ENCODE measurements at regions not wholly inside any gene's neighbourhood (a gene's known extent, or its start where the extent isn't known, plus 50 kb on each side); places are given as distances from the start of the nearest gene placed in this dataset.

- no peak for DNase-seq (ENCODE audit: low read depth in 2 of 3, low spot score in 2 of 3)
Measured at GRCh38 chrX:42098900-42099299, 175.5 kb upstream of the CASK start.

GRCh38 chrX:42097486-42097885, 174.1 kb upstream of the CASK start:
- DNase-seq (ENCODE audit: low read depth in 2 of 3, low spot score in 2 of 3), result no peak

DNA sequence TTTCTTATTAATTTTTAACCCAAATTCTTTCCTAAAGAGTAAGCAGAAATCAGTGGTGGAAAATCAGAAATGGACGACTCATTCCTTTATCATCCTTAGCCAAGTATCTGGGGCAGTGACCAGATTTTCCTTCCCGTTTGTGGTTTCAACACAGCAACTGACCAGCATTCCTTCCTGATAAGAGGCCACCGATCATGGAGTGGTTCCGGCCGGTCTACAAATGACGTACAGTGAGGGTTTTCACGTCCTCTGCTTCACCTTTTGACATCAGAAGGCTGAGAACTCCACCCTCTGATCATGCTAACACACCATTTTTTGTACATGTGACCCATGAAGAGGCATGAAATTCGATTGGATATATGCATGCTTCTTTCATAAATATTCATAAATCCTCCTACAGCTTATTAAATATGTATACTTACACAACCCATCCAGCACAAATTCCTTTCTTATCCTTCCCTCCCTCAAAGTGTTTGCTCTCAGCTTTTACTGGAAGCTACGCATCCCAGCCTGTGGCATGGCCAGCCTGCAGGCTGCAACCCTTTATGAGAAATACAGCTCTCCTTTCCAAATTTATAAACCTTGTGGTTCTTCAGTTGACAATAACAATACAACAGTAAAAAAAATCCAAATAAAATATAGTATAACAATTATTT, 173.0 kb upstream of the CASK start:
- DNase-seq (ENCODE audit: low read depth in 2 of 3, low spot score in 2 of 3), result no peak

DNA sequence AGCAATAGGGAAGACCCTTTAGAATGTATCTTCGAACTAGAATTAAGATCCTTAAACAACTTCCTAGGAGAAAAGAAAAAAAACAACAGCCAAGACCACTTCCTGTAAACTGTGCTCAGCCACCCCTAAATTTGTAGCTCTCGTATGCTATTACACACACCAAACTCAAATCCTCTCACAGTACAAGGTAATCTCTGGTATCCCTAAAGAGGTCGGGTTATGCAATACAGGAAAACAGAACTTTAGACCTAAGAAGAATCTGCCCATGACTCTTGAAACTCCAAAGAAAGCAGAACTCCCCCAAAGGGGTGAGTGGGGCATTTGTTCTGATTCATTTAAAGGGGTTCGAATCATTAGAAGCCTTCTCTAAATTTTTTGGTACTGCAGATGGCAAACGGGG, 170.9 kb upstream of the CASK start:
- DNase-seq (ENCODE audit: low read depth in 2 of 3, low spot score in 2 of 3), result peak in 1 of 3 donors; percentile 1

- no peak for DNase-seq (ENCODE audit: low read depth in 2 of 3, low spot score in 2 of 3)
Measured at GRCh38 chrX:42093756-42094155, 170.4 kb upstream of the CASK start.

DNA sequence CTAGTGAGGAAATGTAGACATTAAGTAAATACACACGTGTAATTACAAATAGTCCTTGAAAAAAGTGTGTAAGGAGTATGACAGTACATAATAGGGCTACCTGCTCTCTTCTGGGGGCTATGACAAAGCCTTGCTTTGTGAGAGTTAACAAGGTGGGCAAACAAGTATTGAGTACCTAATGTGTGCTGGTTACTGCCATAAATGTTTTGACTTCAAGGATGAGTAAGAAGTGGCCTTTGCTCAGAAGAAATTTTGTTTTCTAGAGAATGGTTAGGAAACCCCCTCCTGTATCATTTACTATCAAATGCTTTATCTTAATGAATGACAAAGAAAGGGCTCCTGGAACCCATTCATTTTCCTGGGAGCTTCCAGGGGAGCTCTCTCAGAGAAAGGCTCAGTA, 167.0 kb upstream of the CASK start:
- no peak for DNase-seq (ENCODE audit: low read depth in 2 of 3, low spot score in 2 of 3)

- no peak for DNase-seq (ENCODE audit: low read depth in 2 of 3, low spot score in 2 of 3)
Measured at GRCh38 chrX:42089031-42089430, 165.7 kb upstream of the CASK start.

- no peak for DNase-seq (ENCODE audit: low read depth in 2 of 3, low spot score in 2 of 3)
Measured at GRCh38 chrX:42087960-42088359, 164.6 kb upstream of the CASK start.

- no peak for DNase-seq (ENCODE audit: low read depth in 2 of 3, low spot score in 2 of 3)
Measured at GRCh38 chrX:42085836-42086235, 162.5 kb upstream of the CASK start.

GRCh38 chrX:42079968-42080367, 156.6 kb upstream of the CASK start:
- no peak for DNase-seq (ENCODE audit: low read depth in 2 of 3, low spot score in 2 of 3)

GRCh38 chrX:42077675-42078074, 154.3 kb upstream of the CASK start:
- DNase-seq (ENCODE audit: low read depth in 2 of 3, low spot score in 2 of 3), result no peak

- no peak for DNase-seq (ENCODE audit: low read depth in 2 of 3, low spot score in 2 of 3)
Measured at GRCh38 chrX:42075032-42075431, 151.7 kb upstream of the CASK start.

GRCh38 chrX:42073448-42073847, 150.1 kb upstream of the CASK start:
- DNase-seq (ENCODE audit: low read depth in 2 of 3, low spot score in 2 of 3), result no peak

- no peak for DNase-seq (ENCODE audit: low read depth in 2 of 3, low spot score in 2 of 3)
Measured at GRCh38 chrX:42070866-42071265, 147.5 kb upstream of the CASK start.

GRCh38 chrX:42054256-42054655, 130.9 kb upstream of the CASK start:
- DNase-seq (ENCODE audit: low read depth in 2 of 3, low spot score in 2 of 3), result no peak

DNA sequence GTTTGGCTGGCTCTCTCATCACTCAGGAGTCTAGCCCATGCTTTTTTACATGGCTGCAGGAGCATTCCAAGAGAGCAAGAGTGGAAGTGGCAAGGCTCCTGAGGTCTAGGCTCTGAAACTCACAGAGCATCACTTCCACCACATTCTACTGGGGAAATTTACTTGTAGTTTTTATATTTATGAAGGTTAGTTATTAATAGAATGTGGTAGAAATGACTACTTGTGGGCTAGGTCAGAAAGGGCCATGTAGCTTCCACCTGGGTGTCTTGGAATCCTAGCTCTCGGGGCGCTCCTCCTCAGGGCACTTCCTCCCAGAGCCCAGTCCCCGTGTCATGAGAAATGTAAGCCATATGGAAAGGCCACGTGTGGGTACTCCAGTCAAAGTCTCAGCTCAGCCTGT, 127.0 kb upstream of the CASK start:
- DNase-seq (ENCODE audit: low read depth in 2 of 3, low spot score in 2 of 3), result no peak

GRCh38 chrX:42047886-42048285, 124.5 kb upstream of the CASK start:
- DNase-seq (ENCODE audit: low read depth in 2 of 3, low spot score in 2 of 3), result no peak

DNA sequence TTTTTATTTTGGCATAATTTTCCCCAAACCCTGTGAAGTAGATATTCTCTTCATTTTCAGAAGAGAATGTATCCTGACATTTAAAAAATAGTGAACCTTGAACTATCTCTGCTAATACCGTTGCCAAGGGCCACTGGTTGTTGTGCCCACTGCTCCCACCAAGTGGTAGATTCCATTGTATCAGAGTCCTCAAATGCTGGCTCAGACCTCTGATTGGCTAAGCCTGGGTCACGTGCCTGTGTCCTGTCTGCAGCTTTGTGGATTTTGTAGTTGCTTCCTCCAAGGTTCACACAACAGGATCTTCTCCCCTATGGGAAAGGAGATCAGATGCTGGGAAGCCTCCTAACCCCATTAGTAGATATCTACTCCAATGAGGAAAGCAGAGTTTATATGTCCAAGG, 104.8 kb upstream of the CASK start:
- DNase-seq (ENCODE audit: low read depth in 2 of 3, low spot score in 2 of 3), result no peak

- DNase-seq (ENCODE audit: low read depth in 2 of 3, low spot score in 2 of 3), result no peak
Measured at GRCh38 chrX:42027367-42028000, 104.1 kb upstream of the CASK start.

DNA sequence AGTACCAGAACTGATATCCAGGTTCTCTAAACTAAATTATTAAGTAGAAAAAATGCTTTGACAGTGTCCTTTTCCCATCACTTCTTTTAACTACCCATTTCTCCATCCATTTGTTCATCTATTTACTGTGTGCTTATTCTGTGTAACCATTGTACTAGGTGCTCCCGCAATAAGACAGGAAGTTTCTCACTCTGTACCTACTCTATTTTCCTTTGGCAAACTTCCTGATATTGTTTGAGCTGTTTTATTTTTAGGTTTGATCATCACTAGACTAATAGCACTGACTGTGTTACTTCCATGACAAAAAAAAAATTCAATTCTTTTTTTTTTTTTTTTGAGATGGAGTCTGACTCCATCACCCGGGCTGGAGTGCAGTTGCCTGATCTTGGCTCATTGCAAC, 102.5 kb upstream of the CASK start:
- DNase-seq (ENCODE audit: low read depth in 2 of 3, low spot score in 2 of 3), result no peak

- no peak for DNase-seq (ENCODE audit: low read depth in 2 of 3, low spot score in 2 of 3)
Measured at GRCh38 chrX:42023122-42023521, 99.8 kb upstream of the CASK start.

- no peak for DNase-seq (ENCODE audit: low read depth in 2 of 3, low spot score in 2 of 3)
Measured at GRCh38 chrX:42022158-42022557, 98.8 kb upstream of the CASK start.

DNA sequence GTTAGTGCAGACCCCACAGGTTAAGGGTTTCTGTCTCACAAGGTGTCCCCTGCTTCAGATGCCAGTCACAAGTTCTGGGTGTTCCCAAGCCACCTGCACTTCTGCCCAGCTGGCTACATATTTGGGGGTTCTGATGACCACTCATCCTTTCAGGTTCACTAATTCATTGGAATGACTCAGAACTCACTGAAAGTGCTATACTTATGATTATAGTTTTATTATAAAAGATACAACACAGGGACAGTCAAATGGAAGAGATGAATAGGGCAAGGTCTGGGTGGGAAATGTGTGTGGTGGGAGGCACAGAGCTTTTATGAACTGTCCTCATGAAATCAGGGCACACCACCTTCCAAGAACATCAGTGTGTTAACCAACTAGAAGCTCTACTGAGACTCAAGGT, 97.7 kb upstream of the CASK start:
- DNase-seq (ENCODE audit: low read depth in 2 of 3, low spot score in 2 of 3), result no peak
